ENCODE measurements at regions not wholly inside any gene's neighbourhood (a gene's known extent, or its start where the extent isn't known, plus 50 kb on each side); places are given as distances from the start of the nearest gene placed in this dataset.

DNA sequence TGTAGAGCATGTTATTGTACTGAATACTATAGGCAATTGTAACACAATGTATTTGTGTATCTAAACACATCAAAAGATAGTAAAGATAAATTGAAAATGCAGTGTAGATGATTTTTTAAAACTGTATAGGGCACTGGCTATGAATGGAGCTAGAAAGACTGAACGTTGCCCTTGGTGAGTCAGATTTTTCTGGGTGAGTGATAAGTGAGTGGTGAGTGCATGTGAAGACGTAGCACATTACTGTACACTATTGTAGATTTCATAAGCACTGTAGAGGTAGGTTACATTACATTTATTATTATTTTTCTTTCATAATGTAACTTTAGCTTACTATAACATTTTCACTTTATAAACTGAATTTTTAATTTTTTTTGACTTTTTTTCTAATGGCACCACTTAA, 1491.6 kb downstream of the TECRL start:
- 0% methylated on average over 2 of the region's 2 CpGs for WGBS (ENCODE audit: insufficient coverage, insufficient replicate concordance, low lambda C conversion rate, missing lambda C conversion rate)
- Histone ChIP-seq H3K4me3 (no peak overlapping the region), H3K9me3 (replicated peaks; ENCODE audit: control insufficient read depth, insufficient read depth, low read length) (no peaks in the 10 kb centered on the region), H3K27me3 (replicated peaks in 1 of 2; ENCODE audit: control insufficient read depth in 2 of 2, insufficient read depth in 2 of 2, low read length in 1 of 2) (no peaks in the 10 kb centered on the region), H3K4me1 (ENCODE audit: control insufficient read depth, insufficient read depth, low read length) (no peaks in the 10 kb centered on the region), H3K4me2 (ENCODE audit: control insufficient read depth, insufficient read depth) (no peak overlapping the region), H3K27ac (ENCODE audit: control insufficient read depth, insufficient read depth) (no peak overlapping the region), H4K20me1 (ENCODE audit: control insufficient read depth, insufficient read depth) (no peaks in the 10 kb centered on the region), H3K79me2 (ENCODE audit: control insufficient read depth, insufficient read depth, low read length) (no peaks in the 10 kb centered on the region), H2AFZ (ENCODE audit: control insufficient read depth, low read depth, low read length) (no peak overlapping the region), H3K36me3 (ENCODE audit: control insufficient read depth in 2 of 2, insufficient read depth in 2 of 2, low read length in 1 of 2) (no peaks in the 10 kb centered on the region), H3K9ac (ENCODE audit: control insufficient read depth, insufficient read depth, low read length) (no peak overlapping the region)
- SMC1A ChIA-PET (ENCODE audit: uncharacterized antibody, unreplicated experiment) = no interaction called here
- intact Hi-C loops (cut with micrococcal nuclease; ENCODE audit: unreplicated experiment) (no loop called here), in situ Hi-C loops (cut with MboI) (no loop called here)
- RAD21 ChIA-PET (ENCODE audit: unreplicated experiment) = no interaction called here
- TF ChIP-seq, protein P1, sequence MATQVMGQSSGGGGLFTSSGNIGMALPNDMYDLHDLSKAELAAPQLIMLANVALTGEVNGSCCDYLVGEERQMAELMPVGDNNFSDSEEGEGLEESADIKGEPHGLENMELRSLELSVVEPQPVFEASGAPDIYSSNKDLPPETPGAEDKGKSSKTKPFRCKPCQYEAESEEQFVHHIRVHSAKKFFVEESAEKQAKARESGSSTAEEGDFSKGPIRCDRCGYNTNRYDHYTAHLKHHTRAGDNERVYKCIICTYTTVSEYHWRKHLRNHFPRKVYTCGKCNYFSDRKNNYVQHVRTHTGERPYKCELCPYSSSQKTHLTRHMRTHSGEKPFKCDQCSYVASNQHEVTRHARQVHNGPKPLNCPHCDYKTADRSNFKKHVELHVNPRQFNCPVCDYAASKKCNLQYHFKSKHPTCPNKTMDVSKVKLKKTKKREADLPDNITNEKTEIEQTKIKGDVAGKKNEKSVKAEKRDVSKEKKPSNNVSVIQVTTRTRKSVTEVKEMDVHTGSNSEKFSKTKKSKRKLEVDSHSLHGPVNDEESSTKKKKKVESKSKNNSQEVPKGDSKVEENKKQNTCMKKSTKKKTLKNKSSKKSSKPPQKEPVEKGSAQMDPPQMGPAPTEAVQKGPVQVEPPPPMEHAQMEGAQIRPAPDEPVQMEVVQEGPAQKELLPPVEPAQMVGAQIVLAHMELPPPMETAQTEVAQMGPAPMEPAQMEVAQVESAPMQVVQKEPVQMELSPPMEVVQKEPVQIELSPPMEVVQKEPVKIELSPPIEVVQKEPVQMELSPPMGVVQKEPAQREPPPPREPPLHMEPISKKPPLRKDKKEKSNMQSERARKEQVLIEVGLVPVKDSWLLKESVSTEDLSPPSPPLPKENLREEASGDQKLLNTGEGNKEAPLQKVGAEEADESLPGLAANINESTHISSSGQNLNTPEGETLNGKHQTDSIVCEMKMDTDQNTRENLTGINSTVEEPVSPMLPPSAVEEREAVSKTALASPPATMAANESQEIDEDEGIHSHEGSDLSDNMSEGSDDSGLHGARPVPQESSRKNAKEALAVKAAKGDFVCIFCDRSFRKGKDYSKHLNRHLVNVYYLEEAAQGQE (IDR thresholded peaks at IDR 0.05; ENCODE audit: low read depth, low read length) = no peak
- no peak for TF ChIP-seq STAT1 (conservative IDR thresholded peaks at IDR 0.05)
- TF ChIP-seq DPF2 (IDR thresholded peaks at IDR 0.05) = no peak
- DNase-seq (ENCODE audit: low read depth, low spot score) = no peak
- POLR2A ChIA-PET = no interaction called here
- BruUV-seq (replicated peaks) = no TSS peak
- ATAC-seq = no peak
- no peak for FAIRE-seq
- CTCF ChIA-PET = interaction anchor here (1.0 kb wide), 1 partner anchor 14 kb away, joined by 3 read pairs; no protein-coding TSS in a partner anchor

DNA sequence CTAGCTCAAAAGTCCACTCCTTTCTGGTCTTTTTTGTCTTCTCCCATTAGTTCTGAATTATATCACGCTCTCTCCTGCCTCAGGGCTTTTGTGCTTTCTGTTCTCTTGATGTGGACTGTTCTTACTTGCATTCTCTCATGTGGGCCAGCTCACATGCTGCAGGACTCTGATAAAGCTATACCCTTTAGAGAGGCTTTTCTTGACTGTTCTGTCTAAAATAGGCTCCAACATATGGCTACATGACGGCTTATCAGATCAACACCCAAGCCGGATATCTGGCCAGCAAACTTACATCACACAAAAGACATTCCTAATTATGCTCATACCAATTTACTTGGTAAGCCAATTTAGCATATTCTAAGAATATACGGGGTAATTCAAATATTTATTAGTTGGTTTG, 1494.5 kb downstream of the TECRL start:
- Histone ChIP-seq H3K36me3 (ENCODE audit: control insufficient read depth in 2 of 2, insufficient read depth in 2 of 2, low read length in 1 of 2) (no peaks in the 10 kb centered on the region), H3K79me2 (ENCODE audit: control insufficient read depth, insufficient read depth, low read length) (no peaks in the 10 kb centered on the region), H2AFZ (ENCODE audit: control insufficient read depth, low read depth, low read length) (no peak overlapping the region), H3K9me3 (replicated peaks; ENCODE audit: control insufficient read depth, insufficient read depth, low read length) (no peaks in the 10 kb centered on the region), H3K9ac (ENCODE audit: control insufficient read depth, insufficient read depth, low read length) (no peak overlapping the region), H3K4me1 (ENCODE audit: control insufficient read depth, insufficient read depth, low read length) (no peaks in the 10 kb centered on the region), H3K4me3 (no peak overlapping the region), H3K27me3 (replicated peaks in 1 of 2; ENCODE audit: control insufficient read depth in 2 of 2, insufficient read depth in 2 of 2, low read length in 1 of 2) (no peaks in the 10 kb centered on the region), H3K4me2 (ENCODE audit: control insufficient read depth, insufficient read depth) (no peak overlapping the region), H3K27ac (ENCODE audit: control insufficient read depth, insufficient read depth) (no peak overlapping the region), H4K20me1 (ENCODE audit: control insufficient read depth, insufficient read depth) (no peaks in the 10 kb centered on the region)
- no TSS peak for BruUV-seq (replicated peaks)
- ChIA-PET SMC1A (ENCODE audit: uncharacterized antibody, unreplicated experiment) (no interaction called here), CTCF (interaction anchor here (1.2 kb wide), 1 partner anchor 14 kb away, joined by 4 read pairs; no protein-coding TSS in a partner anchor), RAD21 (ENCODE audit: unreplicated experiment) (no interaction called here), POLR2A (no interaction called here)
- FAIRE-seq (no peak), DNase-seq (ENCODE audit: low read depth, low spot score) (no peak), ATAC-seq (no peak)
- WGBS (ENCODE audit: insufficient coverage, insufficient replicate concordance, low lambda C conversion rate, missing lambda C conversion rate) = 11% methylated on average over 4 of the region's 4 CpGs
- in situ Hi-C loops (cut with MboI) (no loop called here), intact Hi-C loops (cut with micrococcal nuclease; ENCODE audit: unreplicated experiment) (no loop called here)
- TF ChIP-seq MXI1 (IDR thresholded peaks at IDR 0.05; ENCODE audit: low read depth, low read length) (no peak), SIX5 (IDR thresholded peaks at IDR 0.05; ENCODE audit: low read depth, low read length, severe bottlenecking) (no peak), MYB (IDR thresholded peaks at IDR 0.05; ENCODE audit: borderline replicate concordance, low read depth, low read length) (no peak), GATAD2B (conservative IDR thresholded peaks at IDR 0.05; ENCODE audit: low read depth) (no peak), MTA2 (IDR thresholded peaks at IDR 0.05; ENCODE audit: low read depth) (no peak), CREM (IDR thresholded peaks at IDR 0.05; ENCODE audit: low read depth) (no peak), NRF1 (conservative IDR thresholded peaks at IDR 0.05; ENCODE audit: low read depth, low read length) (no peak)
- TF ChIP-seq, protein P2, sequence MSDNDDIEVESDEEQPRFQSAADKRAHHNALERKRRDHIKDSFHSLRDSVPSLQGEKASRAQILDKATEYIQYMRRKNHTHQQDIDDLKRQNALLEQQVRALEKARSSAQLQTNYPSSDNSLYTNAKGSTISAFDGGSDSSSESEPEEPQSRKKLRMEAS (IDR thresholded peaks at IDR 0.05; ENCODE audit: low read depth, low read length) = no peak
- TF ChIP-seq, protein P3, sequence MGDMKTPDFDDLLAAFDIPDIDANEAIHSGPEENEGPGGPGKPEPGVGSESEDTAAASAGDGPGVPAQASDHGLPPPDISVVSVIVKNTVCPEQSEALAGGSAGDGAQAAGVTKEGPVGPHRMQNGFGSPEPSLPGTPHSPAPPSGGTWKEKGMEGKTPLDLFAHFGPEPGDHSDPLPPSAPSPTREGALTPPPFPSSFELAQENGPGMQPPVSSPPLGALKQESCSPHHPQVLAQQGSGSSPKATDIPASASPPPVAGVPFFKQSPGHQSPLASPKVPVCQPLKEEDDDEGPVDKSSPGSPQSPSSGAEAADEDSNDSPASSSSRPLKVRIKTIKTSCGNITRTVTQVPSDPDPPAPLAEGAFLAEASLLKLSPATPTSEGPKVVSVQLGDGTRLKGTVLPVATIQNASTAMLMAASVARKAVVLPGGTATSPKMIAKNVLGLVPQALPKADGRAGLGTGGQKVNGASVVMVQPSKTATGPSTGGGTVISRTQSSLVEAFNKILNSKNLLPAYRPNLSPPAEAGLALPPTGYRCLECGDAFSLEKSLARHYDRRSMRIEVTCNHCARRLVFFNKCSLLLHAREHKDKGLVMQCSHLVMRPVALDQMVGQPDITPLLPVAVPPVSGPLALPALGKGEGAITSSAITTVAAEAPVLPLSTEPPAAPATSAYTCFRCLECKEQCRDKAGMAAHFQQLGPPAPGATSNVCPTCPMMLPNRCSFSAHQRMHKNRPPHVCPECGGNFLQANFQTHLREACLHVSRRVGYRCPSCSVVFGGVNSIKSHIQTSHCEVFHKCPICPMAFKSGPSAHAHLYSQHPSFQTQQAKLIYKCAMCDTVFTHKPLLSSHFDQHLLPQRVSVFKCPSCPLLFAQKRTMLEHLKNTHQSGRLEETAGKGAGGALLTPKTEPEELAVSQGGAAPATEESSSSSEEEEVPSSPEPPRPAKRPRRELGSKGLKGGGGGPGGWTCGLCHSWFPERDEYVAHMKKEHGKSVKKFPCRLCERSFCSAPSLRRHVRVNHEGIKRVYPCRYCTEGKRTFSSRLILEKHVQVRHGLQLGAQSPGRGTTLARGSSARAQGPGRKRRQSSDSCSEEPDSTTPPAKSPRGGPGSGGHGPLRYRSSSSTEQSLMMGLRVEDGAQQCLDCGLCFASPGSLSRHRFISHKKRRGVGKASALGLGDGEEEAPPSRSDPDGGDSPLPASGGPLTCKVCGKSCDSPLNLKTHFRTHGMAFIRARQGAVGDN (IDR thresholded peaks at IDR 0.05) = no peak

Measured in GM12878 (cell line).